ENCODE measurements at regions not wholly inside any gene's neighbourhood (a gene's known extent, or its start where the extent isn't known, plus 50 kb on each side); places are given as distances from the start of the nearest gene placed in this dataset.

- Histone ChIP-seq H3K27me3 (no peaks in the 10 kb centered on the region), H3K4me1 (no peaks in the 10 kb centered on the region), H3K4me3 (no peak overlapping the region), H3K27ac (no peak overlapping the region), H3K36me3 (ENCODE audit: low read depth, missing control alignments) (no peaks in the 10 kb centered on the region), H3K9me3 (no peaks in the 10 kb centered on the region)
- TF ChIP-seq POLR2A (IDR thresholded peaks at IDR 0.05), result no peak
- no peak for DNase-seq
- intact Hi-C loops (cut with DNase I; ENCODE audit: low total_unique reads), result no loop called here
- WGBS, 2 donors, result 81 to 82% methylated on average over 16 of the region's 16 CpGs
These were observed 356.6 kb upstream of the SALL3 start for GRCh38 chr18:78622907-78623541.

GRCh38 chr18:78624646-78625279 lies 354.9 kb upstream of the SALL3 start:
- DNase-seq, result no peak
- intact Hi-C loops (cut with DNase I; ENCODE audit: low total_unique reads), result no loop called here

GRCh38 chr18:78625847-78626246 lies 353.8 kb upstream of the SALL3 start:
- H3K9me3 ChIP-seq, result no peaks in the 10 kb centered on the region
- no peaks in the 10 kb centered on the region for H3K36me3 ChIP-seq (ENCODE audit: low read depth, missing control alignments)
- no peak overlapping the region for H3K27ac ChIP-seq
- no peak for TF ChIP-seq POLR2A (IDR thresholded peaks at IDR 0.05)
- H3K27me3 ChIP-seq, result no peaks in the 10 kb centered on the region
- 57 to 66% methylated on average over 5 of the region's 5 CpGs for WGBS, 2 donors
- no peaks in the 10 kb centered on the region for H3K4me1 ChIP-seq
- intact Hi-C loops (cut with DNase I; ENCODE audit: low total_unique reads), result no loop called here
- H3K4me3 ChIP-seq, result no peak overlapping the region
- DNase-seq, result no peak

More at GRCh38 chr18:78624646-78625279, 354.9 kb upstream of the SALL3 start:
- Histone ChIP-seq H3K27ac (no peak overlapping the region), H3K9me3 (no peaks in the 10 kb centered on the region), H3K4me1 (no peaks in the 10 kb centered on the region), H3K27me3 (no peaks in the 10 kb centered on the region), H3K4me3 (no peak overlapping the region), H3K36me3 (ENCODE audit: low read depth, missing control alignments) (no peaks in the 10 kb centered on the region)
- no peak for TF ChIP-seq POLR2A (IDR thresholded peaks at IDR 0.05)
- no peak for TF ChIP-seq CTCF (IDR thresholded peaks at IDR 0.05)
- WGBS, 2 donors, result 63 to 81% methylated on average over 15 to 16 of the region's 16 CpGs

GRCh38 chr18:78627551-78628346 lies 351.9 kb upstream of the SALL3 start:
- H3K36me3 ChIP-seq (ENCODE audit: low read depth, missing control alignments), result no peaks in the 10 kb centered on the region
- no peak for TF ChIP-seq CTCF (IDR thresholded peaks at IDR 0.05)
- no peak for TF ChIP-seq POLR2A (IDR thresholded peaks at IDR 0.05)
- 65 to 75% methylated on average over 14 to 21 of the region's 21 CpGs for WGBS, 2 donors
- H3K4me3 ChIP-seq, result no peak overlapping the region
- intact Hi-C loops (cut with DNase I; ENCODE audit: low total_unique reads), result no loop called here
- no peak overlapping the region for H3K27ac ChIP-seq
- DNase-seq, result no peak
- no peaks in the 10 kb centered on the region for H3K9me3 ChIP-seq
- H3K27me3 ChIP-seq, result no peaks in the 10 kb centered on the region
- no peaks in the 10 kb centered on the region for H3K4me1 ChIP-seq

GRCh38 chr18:78629426-78629825 lies 350.2 kb upstream of the SALL3 start:
- H3K4me3 ChIP-seq, result no peak overlapping the region
- no peaks in the 10 kb centered on the region for H3K27me3 ChIP-seq
- 85 to 87% methylated on average over 15 of the region's 15 CpGs for WGBS, 2 donors
- intact Hi-C loops (cut with DNase I; ENCODE audit: low total_unique reads), result no loop called here
- DNase-seq, result no peak
- H3K36me3 ChIP-seq (ENCODE audit: low read depth, missing control alignments), result no peaks in the 10 kb centered on the region
- no peaks in the 10 kb centered on the region for H3K4me1 ChIP-seq
- no peak for TF ChIP-seq POLR2A (IDR thresholded peaks at IDR 0.05)
- TF ChIP-seq CTCF (IDR thresholded peaks at IDR 0.05), result no peak
- H3K27ac ChIP-seq, result no peak overlapping the region
- no peaks in the 10 kb centered on the region for H3K9me3 ChIP-seq
